Stimulated activated memory B cell treated with anti-CD40 and anti-IgM and Interleukin-4, amounts not matched to agents 10 μg/mL and 1 μg/mL and 100 μg/mL, for 72 hours (primary cell): ENCODE measurements at regions not wholly inside any gene's neighbourhood (a gene's known extent, or its start where the extent isn't known, plus 50 kb on each side); places are given as distances from the start of the nearest gene placed in this dataset.

Experiments
- ATAC-seq: fragments of 150-1000 bp; cut with Tn5 transposase; 2 replicates; pipeline ENCODE4 v1.10.0; 2021
- H3K27ac Mint-ChIP-seq: one replicate; pipeline ENCODE4 v1.8.0; 2022; ENCODE audit warnings: mild to moderate bottlenecking, mixed read lengths
- H3K27me3 Mint-ChIP-seq: one replicate; pipeline ENCODE4 v1.8.0; 2022; ENCODE audit warnings: mixed read lengths
- H3K36me3 Mint-ChIP-seq: one replicate; pipeline ENCODE4 v1.8.0; 2022; ENCODE audit warnings: mixed read lengths
- H3K4me1 Mint-ChIP-seq: one replicate; pipeline ENCODE4 v1.8.0; 2022; ENCODE audit warnings: mixed read lengths
- H3K4me3 Mint-ChIP-seq: one replicate; pipeline ENCODE4 v1.8.0; 2022; ENCODE audit warnings: mild to moderate bottlenecking, moderate library complexity, mixed read lengths
- H3K9me3 Mint-ChIP-seq: one replicate; pipeline ENCODE4 v1.8.0; 2022; ENCODE audit warnings: mixed read lengths

DNA sequence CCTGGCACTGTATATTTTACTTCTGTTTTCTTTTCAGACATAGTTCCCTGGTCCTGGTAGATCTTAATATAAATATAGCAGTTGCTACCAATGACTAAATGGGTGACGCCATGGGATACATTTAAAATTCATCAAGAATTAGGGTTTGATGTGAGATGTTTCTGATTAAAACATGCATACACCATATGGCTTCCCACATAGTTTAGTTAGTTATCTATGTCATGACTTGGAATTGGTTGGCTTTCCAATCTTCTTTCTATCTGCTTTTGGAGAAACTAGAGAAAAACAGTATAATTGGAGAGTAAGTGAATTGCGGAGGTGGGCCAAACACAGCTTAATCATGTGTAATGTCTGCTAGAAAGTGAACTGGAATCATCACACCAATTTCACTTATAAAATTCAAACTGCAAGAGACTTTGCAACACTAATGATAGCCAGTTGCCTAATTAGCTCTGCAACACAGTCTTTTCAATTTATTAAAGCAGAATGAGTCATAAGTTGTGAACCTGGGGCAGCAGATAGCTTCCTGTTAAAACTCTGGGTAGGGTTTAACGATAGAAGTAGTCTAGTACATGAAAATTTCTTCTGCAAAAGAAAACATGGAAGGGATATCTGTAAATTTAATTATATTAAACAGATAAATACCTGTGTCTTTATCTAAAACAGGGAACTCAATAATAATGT is 295.2 kb downstream of the SLC16A7 start:
- Mint-ChIP-seq H3K27ac (no peak overlapping the region), H3K36me3 (no peaks in the 10 kb centered on the region), H3K27me3 (no peaks in the 10 kb centered on the region), H3K9me3 (no peaks in the 10 kb centered on the region), H3K4me3 (no peak overlapping the region), H3K4me1 (no peaks in the 10 kb centered on the region)
- no peak for ATAC-seq

- no peak overlapping the region for H3K27ac Mint-ChIP-seq
- ATAC-seq, result no peak
- H3K36me3 Mint-ChIP-seq, result no peaks in the 10 kb centered on the region
- H3K4me3 Mint-ChIP-seq, result no peak overlapping the region
- H3K9me3 Mint-ChIP-seq, result peaks cover 8% of the 10 kb centered on the region
- no peaks in the 10 kb centered on the region for H3K27me3 Mint-ChIP-seq
- H3K4me1 Mint-ChIP-seq, result no peaks in the 10 kb centered on the region
Measured at GRCh38 chr12:59895166-59895775, 299.4 kb downstream of the SLC16A7 start.

GRCh38 chr12:59904874-59905521 is 309.2 kb downstream of the SLC16A7 start:
- Mint-ChIP-seq H3K4me3 (no peak overlapping the region), H3K36me3 (no peaks in the 10 kb centered on the region), H3K27ac (no peak overlapping the region), H3K9me3 (peaks cover 2% of the 10 kb centered on the region), H3K4me1 (no peaks in the 10 kb centered on the region), H3K27me3 (no peaks in the 10 kb centered on the region)
- ATAC-seq, result no peak

- no peak overlapping the region for H3K4me3 Mint-ChIP-seq
- H3K27me3 Mint-ChIP-seq, result no peaks in the 10 kb centered on the region
- H3K9me3 Mint-ChIP-seq, result no peaks in the 10 kb centered on the region
- no peaks in the 10 kb centered on the region for H3K4me1 Mint-ChIP-seq
- no peak overlapping the region for H3K27ac Mint-ChIP-seq
- H3K36me3 Mint-ChIP-seq, result no peaks in the 10 kb centered on the region
- ATAC-seq, result no peak
Measured at GRCh38 chr12:59911516-59911915, 315.7 kb downstream of the SLC16A7 start.

- Mint-ChIP-seq H3K36me3 (no peaks in the 10 kb centered on the region), H3K27me3 (no peaks in the 10 kb centered on the region), H3K27ac (no peak overlapping the region), H3K9me3 (peaks cover 3% of the 10 kb centered on the region), H3K4me3 (no peak overlapping the region), H3K4me1 (no peaks in the 10 kb centered on the region)
- ATAC-seq, result no peak
Measured at GRCh38 chr12:59916988-59917387, 321.2 kb downstream of the SLC16A7 start.

DNA sequence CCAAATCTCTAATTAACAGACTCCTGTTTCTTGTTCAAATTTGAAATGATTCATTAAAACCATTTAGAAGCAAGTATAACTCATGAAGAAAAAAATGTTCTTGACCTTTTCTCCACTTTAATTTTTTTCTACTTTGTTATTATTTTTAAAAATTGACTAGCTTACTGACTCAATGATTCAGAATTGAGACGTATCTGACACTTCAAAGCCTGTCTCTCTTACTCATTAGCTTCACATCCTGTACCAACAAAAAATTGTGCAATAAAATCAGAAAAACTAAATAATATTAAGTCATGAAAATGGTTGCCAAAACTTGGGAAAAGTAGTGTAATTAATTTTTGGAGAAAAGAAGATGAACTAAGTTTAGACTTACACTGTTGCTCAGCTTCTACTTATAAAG is 331.2 kb downstream of the SLC16A7 start:
- peaks cover 8% of the 10 kb centered on the region for H3K9me3 Mint-ChIP-seq
- H3K27me3 Mint-ChIP-seq, result no peaks in the 10 kb centered on the region
- no peaks in the 10 kb centered on the region for H3K36me3 Mint-ChIP-seq
- H3K4me3 Mint-ChIP-seq, result no peak overlapping the region
- no peak for ATAC-seq
- no peaks in the 10 kb centered on the region for H3K4me1 Mint-ChIP-seq
- H3K27ac Mint-ChIP-seq, result no peak overlapping the region

GRCh38 chr12:59928416-59928815 is 332.6 kb downstream of the SLC16A7 start:
- H3K27ac Mint-ChIP-seq, result no peak overlapping the region
- H3K4me3 Mint-ChIP-seq, result no peak overlapping the region
- H3K36me3 Mint-ChIP-seq, result no peaks in the 10 kb centered on the region
- ATAC-seq, result no peak
- peaks cover 8% of the 10 kb centered on the region for H3K9me3 Mint-ChIP-seq
- no peaks in the 10 kb centered on the region for H3K4me1 Mint-ChIP-seq
- H3K27me3 Mint-ChIP-seq, result no peaks in the 10 kb centered on the region

- H3K36me3 Mint-ChIP-seq, result no peaks in the 10 kb centered on the region
- peaks cover 8% of the 10 kb centered on the region for H3K9me3 Mint-ChIP-seq
- H3K4me1 Mint-ChIP-seq, result no peaks in the 10 kb centered on the region
- ATAC-seq, result no peak
- H3K27me3 Mint-ChIP-seq, result no peaks in the 10 kb centered on the region
- H3K27ac Mint-ChIP-seq, result no peak overlapping the region
- no peak overlapping the region for H3K4me3 Mint-ChIP-seq
Measured at GRCh38 chr12:59929110-59929509, 333.3 kb downstream of the SLC16A7 start.

- no peak for ATAC-seq
- Mint-ChIP-seq H3K9me3 (peaks cover 8% of the 10 kb centered on the region), H3K36me3 (no peaks in the 10 kb centered on the region), H3K4me3 (no peak overlapping the region), H3K4me1 (no peaks in the 10 kb centered on the region), H3K27me3 (no peaks in the 10 kb centered on the region), H3K27ac (no peak overlapping the region)
Measured at GRCh38 chr12:59934486-59934885, 338.7 kb downstream of the SLC16A7 start.

DNA sequence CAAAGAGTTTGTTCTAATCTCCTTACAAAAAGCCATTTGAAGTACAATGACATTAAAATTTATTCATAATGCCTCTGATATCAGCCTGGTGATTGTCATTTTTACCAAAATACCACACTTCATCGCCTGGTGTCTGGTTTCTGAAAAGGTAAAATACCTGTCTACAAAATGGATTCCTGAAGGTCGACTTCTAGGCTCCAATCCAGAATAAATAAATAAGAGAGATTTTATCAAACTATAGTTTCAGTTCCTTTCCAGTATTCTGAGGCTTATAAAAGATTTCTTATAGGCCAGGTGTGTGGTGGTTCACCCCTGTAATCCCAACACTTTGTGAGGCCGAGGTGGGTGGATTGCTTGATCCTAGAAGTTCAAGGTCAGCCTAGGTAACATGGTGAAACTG is 340.7 kb downstream of the SLC16A7 start:
- H3K36me3 Mint-ChIP-seq, result no peaks in the 10 kb centered on the region
- H3K4me3 Mint-ChIP-seq, result no peak overlapping the region
- H3K27ac Mint-ChIP-seq, result no peak overlapping the region
- no peaks in the 10 kb centered on the region for H3K4me1 Mint-ChIP-seq
- no peak for ATAC-seq
- no peaks in the 10 kb centered on the region for H3K27me3 Mint-ChIP-seq
- no peaks in the 10 kb centered on the region for H3K9me3 Mint-ChIP-seq

DNA sequence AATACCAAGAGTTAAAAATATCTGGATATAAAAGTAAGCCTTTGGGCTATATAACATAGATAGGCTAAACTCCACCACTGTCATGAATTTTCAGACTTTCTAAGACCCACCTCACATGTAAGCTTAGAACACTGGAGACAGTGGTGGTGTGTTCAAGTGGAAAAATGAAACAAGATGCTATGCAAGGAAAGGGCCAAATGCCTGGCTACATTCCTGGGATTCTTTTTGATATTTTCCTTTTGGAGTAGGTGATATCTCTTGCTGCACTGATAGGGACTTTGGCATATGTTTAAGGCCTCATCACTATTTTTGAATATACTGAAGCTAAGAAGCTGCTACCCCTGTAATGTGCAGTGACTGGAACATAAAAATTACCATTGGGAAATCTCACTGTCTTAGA is 341.3 kb downstream of the SLC16A7 start:
- no peaks in the 10 kb centered on the region for H3K4me1 Mint-ChIP-seq
- H3K4me3 Mint-ChIP-seq, result no peak overlapping the region
- H3K27ac Mint-ChIP-seq, result no peak overlapping the region
- ATAC-seq, result no peak
- no peaks in the 10 kb centered on the region for H3K27me3 Mint-ChIP-seq
- H3K9me3 Mint-ChIP-seq, result no peaks in the 10 kb centered on the region
- H3K36me3 Mint-ChIP-seq, result no peaks in the 10 kb centered on the region

DNA sequence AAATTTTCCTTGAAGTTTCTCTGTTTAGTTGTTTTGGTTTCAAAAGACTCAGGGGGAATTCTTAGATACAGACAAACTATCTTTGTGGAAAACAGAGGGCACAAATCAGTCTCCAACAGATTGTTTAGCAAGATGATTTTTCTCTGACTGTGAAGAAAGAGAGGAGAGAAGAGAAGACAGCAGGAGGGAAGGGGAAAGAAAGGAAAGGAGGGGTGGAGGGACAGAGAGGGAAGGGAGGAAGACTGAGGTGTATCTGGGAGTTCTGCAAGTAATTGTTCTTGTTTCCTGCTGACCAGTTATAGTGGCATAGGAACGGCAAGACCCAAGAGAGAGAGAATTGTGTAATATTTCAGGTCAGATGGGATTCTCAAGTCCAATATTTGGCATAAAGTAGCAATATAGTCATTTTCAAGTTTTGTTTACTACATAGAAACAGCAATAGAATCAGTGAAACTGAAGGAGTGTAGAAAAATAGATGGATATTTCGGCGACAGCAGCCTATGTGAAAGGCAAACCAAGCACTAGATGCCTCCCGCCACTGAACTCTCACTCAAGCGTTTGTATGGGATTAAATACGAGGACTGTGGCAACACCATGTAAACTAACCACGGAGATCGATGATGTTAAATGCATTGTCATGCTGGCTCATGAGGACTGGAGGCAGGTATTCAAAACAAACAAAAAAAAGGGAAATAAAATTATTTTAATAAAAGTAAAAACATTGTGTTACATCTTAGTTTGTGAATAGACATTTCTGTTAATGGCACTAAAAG is 342.5 kb downstream of the SLC16A7 start:
- Mint-ChIP-seq H3K36me3 (no peaks in the 10 kb centered on the region), H3K9me3 (no peaks in the 10 kb centered on the region), H3K27me3 (no peaks in the 10 kb centered on the region), H3K27ac (no peak overlapping the region), H3K4me3 (no peak overlapping the region), H3K4me1 (no peaks in the 10 kb centered on the region)
- ATAC-seq, result no peak

- Mint-ChIP-seq H3K36me3 (no peaks in the 10 kb centered on the region), H3K4me3 (no peak overlapping the region), H3K27me3 (no peaks in the 10 kb centered on the region), H3K4me1 (no peaks in the 10 kb centered on the region), H3K9me3 (no peaks in the 10 kb centered on the region), H3K27ac (no peak overlapping the region)
- ATAC-seq, result no peak
Measured at GRCh38 chr12:59940631-59941342, 345.0 kb downstream of the SLC16A7 start.

DNA sequence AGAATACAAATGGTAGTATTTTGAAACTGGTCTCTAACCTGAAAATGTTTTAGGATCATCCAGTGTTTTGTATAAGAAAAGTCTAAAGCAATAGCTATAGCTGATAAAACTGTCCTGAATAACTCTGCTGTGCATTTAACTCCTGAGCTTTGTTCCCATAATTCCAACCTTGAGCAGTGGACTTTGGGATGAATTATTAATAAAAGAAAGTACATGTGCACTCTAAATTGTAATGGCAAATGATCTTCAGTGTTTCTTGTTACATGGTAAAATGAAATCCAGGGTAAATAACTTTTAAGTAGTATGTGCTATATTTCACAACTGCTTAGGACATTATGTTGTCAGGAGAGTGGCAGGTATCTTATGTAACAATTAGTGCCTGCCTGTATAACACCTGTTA is 345.6 kb downstream of the SLC16A7 start:
- no peak for ATAC-seq
- Mint-ChIP-seq H3K36me3 (no peaks in the 10 kb centered on the region), H3K27ac (no peak overlapping the region), H3K4me1 (no peaks in the 10 kb centered on the region), H3K4me3 (no peak overlapping the region), H3K27me3 (no peaks in the 10 kb centered on the region), H3K9me3 (no peaks in the 10 kb centered on the region)

DNA sequence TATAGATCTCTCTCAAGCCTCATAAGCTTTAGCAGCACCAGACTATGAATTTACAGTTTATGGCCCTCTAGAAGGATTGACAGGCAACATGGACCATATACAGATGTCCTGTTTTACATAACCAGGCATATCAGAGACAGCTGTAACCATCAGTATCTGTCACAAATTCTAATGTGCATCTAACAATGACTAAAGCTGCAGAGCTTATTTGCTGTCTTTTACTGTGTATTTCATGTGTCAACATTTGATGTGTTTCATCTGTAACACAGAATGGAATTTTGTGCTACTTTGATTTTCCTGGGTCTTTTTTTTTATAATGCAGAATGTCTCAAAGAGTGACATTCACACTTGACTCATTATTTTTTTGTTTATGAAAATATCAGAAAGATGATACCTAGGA is 348.3 kb downstream of the SLC16A7 start:
- no peaks in the 10 kb centered on the region for H3K36me3 Mint-ChIP-seq
- no peak for ATAC-seq
- peaks cover 2% of the 10 kb centered on the region for H3K9me3 Mint-ChIP-seq
- no peak overlapping the region for H3K27ac Mint-ChIP-seq
- H3K4me1 Mint-ChIP-seq, result no peaks in the 10 kb centered on the region
- no peaks in the 10 kb centered on the region for H3K27me3 Mint-ChIP-seq
- no peak overlapping the region for H3K4me3 Mint-ChIP-seq
